GM21367 (cell line): ENCODE measurements at regions not wholly inside any gene's neighbourhood (a gene's known extent, or its start where the extent isn't known, plus 50 kb on each side); places are given as distances from the start of the nearest gene placed in this dataset.

Experiments used
- ATAC-seq: cut with Tn5 transposase; IDR thresholded peaks from one replicate; pipeline ENCODE4 v1.9.1; 2021; ENCODE audit not compliant: unreplicated experiment

DNA sequence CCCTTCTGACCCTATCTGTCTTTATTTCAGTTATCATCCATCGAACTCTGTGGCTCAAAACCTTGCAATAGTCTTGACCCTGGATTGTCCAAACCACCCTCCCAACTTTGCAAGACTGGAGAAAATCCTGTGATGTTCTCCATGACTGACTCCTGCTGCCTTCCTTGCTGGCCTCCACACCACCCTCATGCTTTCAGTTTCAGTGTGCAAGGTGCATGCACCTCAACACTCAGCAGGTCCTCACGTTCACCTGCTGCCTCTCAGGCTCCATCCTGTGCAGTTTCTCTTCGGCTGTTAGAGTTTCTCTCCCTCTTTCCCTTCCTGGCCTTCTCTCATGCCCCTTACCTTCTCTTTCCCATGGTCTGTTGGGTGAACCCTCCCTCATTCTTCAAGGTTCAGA is 59.4 kb upstream of the ASIC2 start:
- no peak for ATAC-seq

DNA sequence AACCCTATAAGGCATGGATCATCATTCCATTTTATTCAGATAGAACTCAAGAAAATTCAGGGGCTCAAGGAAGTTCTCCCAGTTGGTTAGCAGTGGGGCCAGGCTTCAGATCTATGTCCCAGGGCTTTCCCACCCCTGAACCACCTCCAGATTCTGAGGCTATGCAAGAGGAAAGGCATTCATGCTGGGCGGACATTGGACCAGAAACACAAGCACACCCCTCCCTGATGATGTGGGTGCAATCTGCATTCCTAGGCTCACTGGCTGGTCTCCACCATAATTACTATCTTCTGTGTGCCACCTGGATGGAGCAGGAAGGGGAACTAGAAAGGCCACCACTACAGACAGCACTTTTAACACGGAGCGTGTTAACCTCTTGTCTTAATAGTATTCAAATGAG is 63.2 kb upstream of the ASIC2 start:
- ATAC-seq: no peak

DNA sequence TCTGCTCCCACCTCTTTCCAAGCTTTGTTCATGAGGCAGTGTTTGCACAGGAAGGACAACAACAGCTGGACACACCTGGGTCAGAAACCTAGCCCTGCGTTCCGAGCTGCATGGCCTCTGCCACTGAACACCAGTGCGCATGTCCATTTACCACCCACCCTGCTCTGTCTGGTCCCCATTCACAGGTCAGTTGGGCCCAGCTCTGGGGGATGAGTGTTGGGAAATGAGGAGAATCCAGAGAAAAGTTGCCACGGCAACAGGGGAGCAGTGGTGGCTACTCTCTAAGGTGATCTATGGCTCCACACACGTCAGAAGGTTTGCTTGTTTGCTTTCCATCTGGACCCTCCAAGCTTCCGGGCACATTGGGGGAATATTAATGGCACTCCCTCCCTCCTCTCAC is 70.4 kb upstream of the ASIC2 start:
- no peak for ATAC-seq

DNA sequence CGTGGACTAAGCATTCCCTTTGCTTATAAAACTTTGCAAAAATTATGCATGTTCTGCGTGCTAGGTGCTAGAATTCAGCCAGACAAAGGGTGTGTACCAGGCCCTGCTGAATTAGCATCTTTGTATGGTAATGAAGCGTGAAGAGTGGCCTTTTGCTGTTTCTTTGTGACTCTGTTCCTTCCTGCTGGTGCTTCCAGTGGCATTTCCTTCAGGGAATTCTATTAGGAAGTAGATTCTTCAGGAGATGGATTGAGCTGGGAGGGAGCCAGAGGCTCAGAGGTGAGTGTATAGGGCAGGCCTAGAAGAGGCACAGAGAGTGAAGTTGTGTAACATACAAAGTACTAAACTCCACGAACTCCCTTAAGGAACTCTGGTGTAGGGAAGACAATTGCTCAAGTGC is 73.9 kb upstream of the ASIC2 start:
- no peak for ATAC-seq

DNA sequence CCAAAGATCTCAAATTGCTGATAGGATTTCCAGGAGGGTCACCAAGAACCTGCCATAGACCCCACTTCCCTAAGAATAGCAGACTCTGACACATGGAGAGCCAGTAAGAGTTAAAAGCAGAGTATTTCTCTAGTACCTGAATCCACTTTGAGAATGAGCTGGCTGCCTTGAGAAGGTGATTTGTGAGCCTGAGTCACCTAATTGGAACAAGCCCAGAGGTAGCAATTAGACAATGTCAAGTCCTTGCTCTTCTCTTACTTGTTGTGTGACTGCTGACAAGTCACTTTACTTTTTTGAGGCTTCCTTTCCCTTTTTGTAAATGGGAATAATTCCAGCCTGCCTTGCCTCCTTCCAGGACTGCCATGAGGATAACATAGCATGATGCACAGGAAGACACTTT is 76.1 kb upstream of the ASIC2 start:
- ATAC-seq: no peak

DNA sequence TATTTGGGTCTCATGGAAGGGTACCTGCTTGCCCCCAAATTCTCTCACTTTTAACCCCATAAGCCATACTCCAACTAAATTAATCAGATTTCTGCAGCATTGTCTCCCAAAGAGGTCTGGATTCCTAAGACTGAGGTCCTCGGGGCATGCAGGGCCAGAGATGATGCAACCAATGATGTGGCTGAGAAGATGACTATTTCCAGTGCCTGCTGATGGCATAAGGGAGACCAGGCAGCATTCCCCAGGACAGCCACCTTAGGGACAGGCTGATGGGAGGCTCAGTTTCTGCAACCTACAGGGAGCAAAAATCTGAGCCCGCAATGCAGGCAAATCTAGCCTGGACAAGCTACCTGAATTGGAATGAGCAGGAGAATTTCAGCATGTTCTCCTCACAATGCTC is 76.8 kb upstream of the ASIC2 start:
- ATAC-seq: no peak

DNA sequence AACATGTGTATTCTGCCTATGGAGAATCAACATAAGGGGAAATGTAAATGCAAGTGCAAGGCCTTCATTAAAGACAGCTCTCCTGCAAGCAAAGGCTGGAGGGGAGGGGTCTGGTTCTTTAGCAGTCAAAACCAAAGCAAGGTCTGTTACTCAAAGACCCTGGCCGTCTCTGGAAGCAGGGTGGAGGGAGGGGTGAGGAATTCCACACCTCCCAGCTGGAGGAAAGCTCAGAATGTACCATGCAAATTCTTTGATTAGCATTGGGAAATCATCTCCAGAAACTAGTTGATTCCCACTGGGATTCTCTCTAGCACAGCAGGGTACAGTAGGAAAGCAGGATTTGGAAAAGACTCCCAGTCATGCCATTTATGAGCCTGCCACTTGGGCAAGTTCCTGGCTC is 77.3 kb upstream of the ASIC2 start:
- ATAC-seq: no peak

DNA sequence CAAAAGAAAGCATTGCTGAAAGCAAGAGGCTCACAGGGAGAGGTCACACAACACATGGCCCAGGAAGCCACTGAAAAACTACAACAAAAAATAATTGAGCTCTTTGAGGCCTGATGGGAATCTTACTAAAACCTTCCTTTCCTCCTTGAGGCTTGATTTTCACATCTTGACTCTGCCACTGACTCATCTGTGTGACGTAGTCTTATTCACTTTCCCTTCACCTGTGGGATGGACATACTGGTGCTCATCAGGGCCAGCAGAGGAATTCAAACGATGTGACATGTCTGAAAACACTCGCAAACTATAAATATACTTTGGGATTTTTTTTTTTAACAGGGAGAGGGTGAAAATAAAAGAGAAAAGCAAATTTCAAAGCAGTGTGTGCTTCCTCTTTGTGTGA is 78.3 kb upstream of the ASIC2 start:
- ATAC-seq: no peak

DNA sequence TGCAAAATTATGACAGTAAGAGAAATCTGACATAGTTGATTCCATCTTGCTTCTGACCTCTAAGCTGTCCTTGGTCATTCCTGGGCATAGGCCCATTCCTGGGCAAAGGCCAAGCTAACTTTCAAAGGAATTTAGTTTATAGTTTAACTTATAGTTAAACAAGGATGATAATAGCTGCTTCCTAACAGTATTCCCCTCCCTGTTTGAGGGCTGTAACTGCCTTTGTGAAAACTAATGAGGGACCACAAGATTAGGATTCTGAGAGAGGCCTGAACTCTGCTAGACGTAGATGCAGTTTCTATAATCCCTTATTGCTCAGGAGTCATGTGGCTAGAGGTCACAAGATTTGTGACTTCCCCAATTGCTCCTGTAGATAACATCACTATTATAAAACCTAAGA is 80.2 kb upstream of the ASIC2 start:
- no peak for ATAC-seq

DNA sequence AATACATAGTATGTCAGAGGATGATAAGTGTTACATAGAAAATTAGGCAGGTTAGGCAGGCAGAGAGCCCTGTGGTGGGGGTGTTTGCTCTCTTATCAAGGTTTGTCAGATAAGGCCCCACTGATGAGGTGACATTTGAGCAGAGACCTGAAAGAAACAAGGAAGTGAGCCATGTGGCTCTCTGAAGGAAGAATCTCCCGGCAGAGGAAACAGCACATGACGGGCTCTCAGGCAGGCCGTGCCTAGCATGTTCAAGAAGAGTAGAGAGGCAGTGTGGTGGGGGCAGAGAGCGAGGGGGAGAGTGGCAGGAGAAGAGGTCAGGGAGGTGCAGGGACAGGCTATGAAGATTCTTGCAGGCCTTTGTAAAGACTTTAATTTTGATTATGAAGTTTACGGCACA is 82.0 kb upstream of the ASIC2 start:
- no peak for ATAC-seq

DNA sequence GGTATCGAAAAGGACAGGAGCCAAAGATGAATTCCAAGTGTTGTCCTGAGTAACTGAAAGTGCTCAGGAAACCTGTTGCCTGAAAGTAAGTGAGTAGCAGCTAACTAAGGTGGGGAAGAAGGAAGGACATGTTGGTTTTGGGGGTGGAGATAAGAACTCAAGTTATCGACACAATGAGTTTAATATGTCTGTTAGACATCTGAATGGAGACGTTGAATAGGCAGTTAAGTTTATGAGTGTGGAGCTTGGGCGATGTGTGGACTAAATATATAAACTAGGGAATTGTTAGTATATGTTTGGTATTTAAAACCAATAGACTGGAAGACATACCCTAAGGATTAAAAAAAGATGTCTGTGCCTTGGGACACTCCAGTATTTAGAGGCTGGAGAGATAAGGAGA is 82.7 kb upstream of the ASIC2 start:
- ATAC-seq: no peak

DNA sequence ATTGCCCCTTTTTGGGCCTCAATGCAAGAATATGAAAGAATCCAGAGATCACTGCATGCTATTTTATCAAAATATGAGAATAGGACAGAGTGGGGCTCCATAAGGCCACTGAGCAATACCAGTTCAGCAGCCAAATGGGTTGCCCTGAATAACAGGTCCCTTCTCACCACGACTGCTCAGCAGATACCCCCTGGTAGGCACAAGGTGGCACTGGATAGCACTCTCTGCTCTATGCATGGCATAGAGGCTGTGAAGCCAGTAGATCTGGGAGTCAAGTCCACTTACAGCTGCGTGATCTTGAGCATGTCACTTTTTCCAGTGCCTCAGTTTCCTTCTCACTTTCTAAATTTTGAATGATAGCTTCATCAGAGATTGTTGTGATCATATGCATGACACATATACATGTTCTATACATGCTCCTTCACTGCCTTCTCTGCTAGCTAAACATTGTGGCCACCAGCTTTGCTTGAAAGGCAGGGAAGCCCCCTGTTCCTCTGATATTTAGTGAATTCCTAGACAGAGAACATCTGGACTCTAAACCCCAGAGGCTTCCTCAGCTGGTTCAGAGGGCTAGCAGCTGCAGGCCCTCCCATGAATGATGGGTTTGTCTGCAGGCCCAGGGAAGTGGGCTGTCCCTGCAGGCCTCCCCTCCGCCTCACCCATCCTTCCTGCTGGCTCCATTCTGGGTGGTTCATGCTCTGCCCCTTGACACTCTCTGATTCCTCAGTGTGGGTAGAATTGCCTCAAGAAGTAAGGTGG is 84.9 kb upstream of the ASIC2 start:
- ATAC-seq: no peak

DNA sequence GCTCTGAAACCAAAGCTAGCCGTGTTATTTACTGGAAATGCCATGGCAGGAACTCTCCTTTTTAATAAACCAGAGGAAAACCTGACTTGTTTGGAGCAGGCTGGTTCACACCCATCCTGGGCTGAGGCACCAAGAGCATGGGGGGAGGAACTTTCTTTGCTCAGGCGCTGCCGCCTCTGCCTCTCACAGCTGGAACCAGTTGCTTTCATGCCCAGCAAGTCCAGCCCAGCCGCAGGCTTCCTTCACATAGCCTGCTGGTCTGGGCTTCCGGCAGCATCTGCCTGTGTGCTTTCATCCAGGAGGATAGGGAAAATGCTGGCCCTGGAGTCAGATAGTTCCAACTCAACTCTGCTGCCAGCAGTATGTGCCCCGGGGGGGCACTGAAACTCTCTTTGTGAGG is 88.1 kb upstream of the ASIC2 start:
- no peak for ATAC-seq

DNA sequence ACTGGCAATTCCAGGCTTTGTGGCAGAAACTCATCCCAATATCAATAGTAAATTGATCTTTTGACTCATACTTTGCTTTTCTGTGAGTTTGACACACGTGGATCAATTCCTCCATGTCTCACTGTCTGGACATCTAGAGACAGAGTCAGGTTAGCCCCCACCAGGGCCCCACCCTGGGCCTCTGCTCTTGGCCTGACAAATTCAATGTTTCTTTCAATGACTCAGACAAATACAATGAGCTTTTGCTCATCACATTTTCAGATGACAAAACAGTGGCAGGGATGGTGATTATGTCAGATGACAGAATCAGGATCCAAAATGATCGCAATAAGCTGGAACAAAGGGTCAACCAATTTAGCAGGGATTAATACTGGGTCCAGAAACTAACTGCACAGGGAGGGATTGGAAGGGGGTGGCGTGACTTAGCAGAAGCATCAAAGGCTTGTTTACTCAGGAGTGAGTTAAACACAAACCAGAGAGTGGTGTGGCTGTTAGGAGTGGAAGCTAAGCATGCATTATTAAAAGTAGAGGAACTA is 90.5 kb upstream of the ASIC2 start:
- no peak for ATAC-seq

DNA sequence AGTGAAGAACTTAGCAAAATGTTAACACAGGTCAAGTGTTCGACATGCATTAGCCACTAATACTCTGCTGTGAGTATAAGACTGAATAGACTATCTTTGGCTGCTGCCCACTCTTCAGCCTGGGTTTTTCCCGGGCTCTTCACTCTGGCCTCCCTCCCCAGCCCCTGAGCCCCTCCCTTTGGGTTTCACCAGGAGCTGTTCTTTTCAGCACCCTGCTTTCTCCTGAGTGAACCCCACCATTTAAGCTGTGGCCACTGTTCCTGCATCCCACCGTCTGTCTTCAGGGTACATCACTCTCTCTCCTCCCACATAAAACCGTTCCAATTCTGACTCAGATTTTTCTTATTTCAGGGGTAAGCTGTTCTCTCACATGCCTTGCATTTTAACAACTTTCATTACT is 92.0 kb upstream of the ASIC2 start:
- no peak for ATAC-seq

DNA sequence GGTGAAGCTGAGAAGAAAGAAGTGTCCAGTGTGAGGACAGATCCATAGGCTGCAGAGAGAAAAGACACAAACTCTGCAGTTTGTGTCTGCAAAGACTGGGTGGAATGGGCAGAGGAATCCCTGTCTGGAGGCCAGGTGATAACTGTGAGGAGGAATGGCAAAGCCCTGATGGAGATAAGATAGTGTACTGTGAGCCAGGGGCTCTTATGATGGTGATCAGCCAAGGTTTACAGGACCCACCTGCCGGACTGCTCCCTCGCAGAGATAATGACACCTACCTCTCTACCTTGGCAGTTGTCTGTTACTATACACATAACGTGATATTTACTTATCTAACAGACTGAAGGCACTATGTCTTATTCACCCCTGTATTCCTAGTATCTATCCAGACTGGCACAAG is 92.6 kb upstream of the ASIC2 start:
- ATAC-seq: no peak

DNA sequence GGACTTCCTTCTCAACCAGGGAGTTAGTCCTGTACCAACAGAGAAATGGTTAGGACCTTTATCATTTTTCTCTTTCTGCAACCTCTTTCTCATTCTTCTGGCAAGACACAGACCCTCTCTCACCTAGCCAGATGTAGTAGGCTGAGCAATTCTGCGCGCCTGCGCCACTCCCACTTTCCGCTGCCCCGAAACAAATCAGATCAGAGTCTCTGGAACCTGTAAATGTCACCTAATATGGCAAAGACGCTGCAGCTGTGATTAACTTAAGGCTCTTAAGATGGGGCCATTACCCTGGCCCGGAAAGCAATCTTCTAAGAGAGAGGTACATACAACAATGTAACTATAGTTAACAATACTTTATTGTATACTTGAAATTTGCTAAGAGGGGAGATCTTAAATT is 94.3 kb upstream of the ASIC2 start:
- no peak for ATAC-seq

DNA sequence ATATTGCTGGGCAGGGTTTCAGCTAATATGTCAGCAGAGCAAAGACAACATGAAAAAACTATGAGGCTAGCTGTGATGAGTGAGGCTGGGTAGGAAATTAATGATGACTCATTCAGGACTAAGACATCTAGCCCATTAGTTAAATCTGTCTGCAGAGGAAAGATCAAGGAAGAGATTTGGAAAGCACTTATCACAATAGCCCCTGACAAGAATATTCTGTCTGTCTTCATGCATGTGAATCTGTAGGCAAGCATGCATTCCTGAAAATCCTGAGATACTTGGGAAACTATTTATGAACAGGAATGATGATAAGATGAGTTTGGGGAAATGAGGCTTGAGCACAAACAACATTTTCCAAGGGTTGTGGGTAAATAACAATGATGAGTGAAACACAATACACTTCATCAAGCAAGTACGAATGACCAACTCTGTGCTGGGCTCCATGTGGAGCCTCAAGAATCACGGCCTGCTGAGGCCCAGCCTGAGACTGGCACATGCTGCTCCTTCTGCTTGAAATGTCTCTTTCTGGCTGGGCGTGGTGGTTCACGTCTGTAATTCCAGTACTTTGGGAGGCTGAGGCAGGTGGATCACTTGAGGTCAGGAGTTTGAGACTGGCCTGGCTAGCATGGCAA is 96.5 kb upstream of the ASIC2 start:
- ATAC-seq: no peak

DNA sequence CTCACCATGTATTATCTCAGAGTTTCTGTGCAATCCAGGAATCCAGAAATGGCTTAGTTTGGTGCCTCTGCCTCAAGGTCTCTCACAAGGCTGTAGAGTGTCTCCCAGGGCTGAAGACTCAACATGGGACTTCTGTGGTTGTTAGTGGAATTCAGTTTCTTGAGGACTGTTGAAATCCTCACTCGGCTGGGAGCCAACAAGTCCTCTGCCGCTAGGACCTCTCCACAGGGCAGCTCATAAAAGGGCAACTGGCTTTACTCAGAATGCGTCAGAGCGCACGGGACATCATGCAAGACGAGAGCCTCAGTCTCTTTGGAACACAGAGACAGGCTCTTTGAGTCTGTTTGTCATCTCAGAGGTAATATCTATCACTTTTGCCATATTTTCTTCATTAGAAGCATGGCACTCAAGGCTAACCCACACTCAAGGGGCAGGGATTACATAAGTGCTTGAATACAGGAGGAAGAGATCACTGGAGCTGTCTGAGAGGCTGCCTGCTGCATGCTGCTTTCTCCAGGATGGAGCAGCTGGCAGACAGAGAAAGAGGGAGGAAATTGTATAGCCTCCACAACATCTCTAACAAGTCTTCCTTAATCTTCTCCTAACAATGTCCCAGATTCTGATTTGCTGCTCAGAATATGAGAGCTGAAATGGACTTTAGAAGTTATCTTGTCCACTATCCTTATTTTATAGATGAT is 97.5 kb upstream of the ASIC2 start:
- no peak for ATAC-seq

DNA sequence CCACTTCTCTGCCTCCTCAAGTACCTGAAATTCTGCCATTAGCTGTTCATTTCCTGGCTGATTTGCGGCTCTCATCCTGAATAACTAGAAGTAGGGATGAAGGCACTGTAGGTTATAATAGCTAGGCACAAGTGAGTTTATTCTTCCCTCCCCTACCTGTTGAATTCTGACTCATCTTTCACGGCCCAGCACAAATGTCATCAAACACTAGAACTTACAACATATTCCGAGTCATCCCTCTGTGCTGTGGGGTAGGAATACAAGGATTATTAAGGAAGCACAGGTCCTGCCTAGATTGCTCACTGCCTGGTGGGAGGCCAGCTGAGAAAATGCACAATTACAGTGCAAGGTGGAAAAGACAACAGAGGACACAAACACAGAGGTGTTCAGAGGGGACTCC is 103.7 kb upstream of the ASIC2 start:
- ATAC-seq: no peak

DNA sequence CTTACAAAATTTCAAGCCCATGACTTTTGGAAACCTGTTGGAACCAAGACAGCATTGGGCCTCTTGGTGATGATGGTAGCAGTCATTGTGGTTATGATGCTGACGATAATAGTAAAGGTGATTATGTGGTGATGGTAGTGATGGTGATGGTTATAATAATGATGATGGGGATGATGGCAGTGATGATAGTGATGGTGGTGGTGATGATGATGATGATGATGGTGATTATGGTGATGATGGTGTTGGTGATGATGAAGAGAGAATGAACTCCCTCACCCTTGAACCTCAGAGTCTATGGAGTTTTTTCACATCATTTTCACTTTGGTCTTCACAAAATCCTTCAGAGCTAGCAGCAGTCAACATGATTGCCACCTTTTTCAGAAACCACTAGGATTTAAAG is 105.3 kb upstream of the ASIC2 start:
- ATAC-seq: no peak

DNA sequence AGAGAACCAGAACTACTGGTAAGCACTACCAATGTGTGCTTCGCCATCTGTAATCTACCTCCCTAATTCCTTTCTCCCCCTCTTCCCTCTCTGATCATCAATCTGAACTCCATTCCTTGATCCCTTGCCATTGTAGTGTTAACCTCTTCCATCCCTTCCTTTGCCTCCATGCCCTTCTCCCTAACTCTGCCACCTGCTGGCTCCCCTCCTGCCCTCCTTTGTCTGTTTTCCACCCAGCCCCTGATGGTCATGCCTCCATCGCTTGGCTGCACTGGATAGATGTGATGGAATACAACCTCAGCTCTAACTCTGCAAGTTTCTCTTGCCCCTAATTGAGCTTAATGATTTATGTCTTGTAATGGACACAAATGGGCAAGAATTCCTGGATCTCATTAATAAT is 108.2 kb upstream of the ASIC2 start:
- no peak for ATAC-seq
